ENCODE measurements at regions not wholly inside any gene's neighbourhood (a gene's known extent, or its start where the extent isn't known, plus 50 kb on each side); places are given as distances from the start of the nearest gene placed in this dataset.

DNA sequence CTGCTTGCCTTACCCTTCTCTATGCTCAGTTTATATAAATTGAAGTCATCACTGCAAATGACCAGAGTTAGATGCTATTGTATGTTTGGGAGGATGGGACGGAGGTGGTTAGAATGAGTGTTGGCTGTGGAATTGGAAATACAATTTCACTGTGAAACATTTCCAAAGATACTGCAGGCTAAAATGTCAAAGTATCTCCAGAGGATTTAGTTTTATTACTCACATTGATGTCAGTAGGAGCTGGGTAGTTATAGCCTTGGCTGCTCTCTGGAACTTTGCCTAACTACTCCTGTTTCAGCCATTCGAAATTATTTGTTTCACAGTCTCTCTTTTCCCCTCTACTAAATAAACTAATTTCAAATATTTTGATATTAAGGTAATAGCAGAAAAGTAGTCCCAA, 92.6 kb upstream of the PPP3CA start:
- in situ Hi-C loops (cut with HindIII; ENCODE audit: extremely low pct_ligation_motif_present, low pct_unique_long_range_greater_than_20kb), result no loop called here
- ChIA-PET POLR2A (no interaction called here), CTCF (ENCODE audit: low intra/inter-chr PET ratio, low total read pairs) (no interaction called here)
- Histone ChIP-seq H3K79me2 (ENCODE audit: insufficient read depth, low read length) (no peaks in the 10 kb centered on the region), H3K9me3 (ENCODE audit: low read length) (no peaks in the 10 kb centered on the region), H4K20me1 (ENCODE audit: insufficient read depth, low read length) (no peaks in the 10 kb centered on the region), H3K27ac (ENCODE audit: extremely low read length, insufficient read depth, low read length) (no peak overlapping the region), H3K9ac (ENCODE audit: insufficient read depth, low read depth, low read length) (no peak overlapping the region), H3K36me3 (replicated peaks in 1 of 2; ENCODE audit: control insufficient read depth in 1 of 2, insufficient read depth in 2 of 2, low read length in 2 of 2) (no peaks in the 10 kb centered on the region), H3K4me3 (replicated peaks in 1 of 3; ENCODE audit: insufficient read depth in 1 of 3, low read depth in 2 of 3, low read length in 3 of 3) (no peak overlapping the region), H3K4me1 (ENCODE audit: insufficient read depth, low read length) (no peaks in the 10 kb centered on the region), H3K4me2 (ENCODE audit: low read depth, low read length) (no peak overlapping the region), H2AFZ (ENCODE audit: low read length) (no peak overlapping the region), H3K27me3 (ENCODE audit: control insufficient read depth in 1 of 2, insufficient read depth in 2 of 2, low read length in 2 of 2) (no peaks in the 10 kb centered on the region)
- no peak for TF ChIP-seq ZNF17 (CRISPR knock-in tag; IDR thresholded peaks at IDR 0.05)
- TF ChIP-seq ZNF777 (CRISPR knock-in tag; IDR thresholded peaks at IDR 0.05), result no peak
- no peak for TF ChIP-seq CHCHD3 (CRISPR knock-in tag; IDR thresholded peaks at IDR 0.05)
- no peak for TF ChIP-seq ZFP41 (CRISPR knock-in tag; IDR thresholded peaks at IDR 0.05; ENCODE audit: borderline replicate concordance)
- no peak for TF ChIP-seq JUN (CRISPR knock-in tag; IDR thresholded peaks at IDR 0.05)
- no peak for TF ChIP-seq RXRA (CRISPR knock-in tag; IDR thresholded peaks at IDR 0.05)
- FAIRE-seq (no peak), ATAC-seq (no peak), DNase-seq (ENCODE audit: low spot score) (no peak)
- WGBS (ENCODE audit: low lambda C conversion rate), result 3% methylated on average over 2 of the region's 2 CpGs
- intact Hi-C loops (cut with micrococcal nuclease; ENCODE audit: unreplicated experiment), result no loop called here
- BruUV-seq (replicated peaks), result no TSS peak

DNA sequence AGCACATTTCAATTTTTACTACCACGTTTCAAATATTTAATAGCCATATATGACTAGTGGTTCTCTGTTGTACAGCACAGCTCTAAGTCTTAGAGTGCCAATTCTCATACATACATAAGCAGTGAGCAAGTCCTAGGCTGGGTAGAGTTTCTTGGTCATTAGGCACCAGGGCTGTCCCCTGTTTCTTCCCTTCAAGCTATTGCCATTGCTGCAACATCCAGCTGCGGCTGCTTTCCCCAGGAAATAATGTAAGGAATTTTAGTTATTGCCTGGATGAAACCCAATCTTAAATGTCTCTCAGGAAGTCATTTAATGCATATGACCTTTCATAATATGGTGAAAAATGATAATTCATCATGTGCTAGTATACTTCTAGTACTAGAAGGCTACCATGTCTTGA, 74.1 kb upstream of the PPP3CA start:
- no peak for FAIRE-seq
- no peaks in the 10 kb centered on the region for H3K79me2 ChIP-seq (ENCODE audit: insufficient read depth, low read length)
- 2% methylated on average over 2 of the region's 2 CpGs for WGBS (ENCODE audit: low lambda C conversion rate)
- no peak overlapping the region for H3K9ac ChIP-seq (ENCODE audit: insufficient read depth, low read depth, low read length)
- in situ Hi-C loops (cut with HindIII; ENCODE audit: extremely low pct_ligation_motif_present, low pct_unique_long_range_greater_than_20kb), result no loop called here
- no peaks in the 10 kb centered on the region for H4K20me1 ChIP-seq (ENCODE audit: insufficient read depth, low read length)
- H2AFZ ChIP-seq (ENCODE audit: low read length), result no peak overlapping the region
- ChIA-PET CTCF (ENCODE audit: low intra/inter-chr PET ratio, low total read pairs) (no interaction called here), POLR2A (no interaction called here)
- no peaks in the 10 kb centered on the region for H3K4me1 ChIP-seq (ENCODE audit: insufficient read depth, low read length)
- no TSS peak for BruUV-seq (replicated peaks)
- intact Hi-C loops (cut with micrococcal nuclease; ENCODE audit: unreplicated experiment), result no loop called here
- H3K27me3 ChIP-seq (ENCODE audit: control insufficient read depth in 1 of 2, insufficient read depth in 2 of 2, low read length in 2 of 2), result no peaks in the 10 kb centered on the region; a peak in 1 of 5 replicates
- no peak overlapping the region for H3K27ac ChIP-seq (ENCODE audit: extremely low read length, insufficient read depth, low read length)
- no peaks in the 10 kb centered on the region for H3K36me3 ChIP-seq (replicated peaks in 1 of 2; ENCODE audit: control insufficient read depth in 1 of 2, insufficient read depth in 2 of 2, low read length in 2 of 2)
- no peaks in the 10 kb centered on the region for H3K9me3 ChIP-seq (ENCODE audit: low read length)
- DNase-seq (ENCODE audit: low spot score), result no peak
- ATAC-seq, result no peak
- no peak overlapping the region for H3K4me3 ChIP-seq (replicated peaks in 1 of 3; ENCODE audit: insufficient read depth in 1 of 3, low read depth in 2 of 3, low read length in 3 of 3)
- H3K4me2 ChIP-seq (ENCODE audit: low read depth, low read length), result no peak overlapping the region
- TF ChIP-seq RBM39 (IDR thresholded peaks at IDR 0.05; ENCODE audit: low read depth, low read length, poor library complexity, severe bottlenecking) (no peak), PHF20 (CRISPR knock-in tag; IDR thresholded peaks at IDR 0.05) (no peak), ZKSCAN5 (CRISPR knock-in tag; IDR thresholded peaks at IDR 0.05) (no peak), ZNF207 (IDR thresholded peaks at IDR 0.05; ENCODE audit: borderline replicate concordance) (no peak), ZNF30 (CRISPR knock-in tag; IDR thresholded peaks at IDR 0.05) (no peak), FOXP1 (IDR thresholded peaks at IDR 0.05) (no peak), FOXP1 (CRISPR knock-in tag; IDR thresholded peaks at IDR 0.05) (no peak), TCF12 (IDR thresholded peaks at IDR 0.05) (no peak), TCF12 (CRISPR knock-in tag; IDR thresholded peaks at IDR 0.05) (no peak), CC2D1A (CRISPR knock-in tag; IDR thresholded peaks at IDR 0.05) (no peak), RFXANK (CRISPR knock-in tag; IDR thresholded peaks at IDR 0.05) (no peak), SUZ12 (IDR thresholded peaks at IDR 0.05; ENCODE audit: low read depth, low read length) (no peak)
- TF ChIP-seq, protein P1, sequence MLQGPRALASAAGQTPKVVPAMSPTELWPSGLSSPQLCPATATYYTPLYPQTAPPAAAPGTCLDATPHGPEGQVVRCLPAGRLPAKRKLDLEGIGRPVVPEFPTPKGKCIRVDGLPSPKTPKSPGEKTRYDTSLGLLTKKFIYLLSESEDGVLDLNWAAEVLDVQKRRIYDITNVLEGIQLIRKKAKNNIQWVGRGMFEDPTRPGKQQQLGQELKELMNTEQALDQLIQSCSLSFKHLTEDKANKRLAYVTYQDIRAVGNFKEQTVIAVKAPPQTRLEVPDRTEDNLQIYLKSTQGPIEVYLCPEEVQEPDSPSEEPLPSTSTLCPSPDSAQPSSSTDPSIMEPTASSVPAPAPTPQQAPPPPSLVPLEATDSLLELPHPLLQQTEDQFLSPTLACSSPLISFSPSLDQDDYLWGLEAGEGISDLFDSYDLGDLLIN (CRISPR knock-in tag; IDR thresholded peaks at IDR 0.05; ENCODE audit: borderline replicate concordance), result no peak
- TF ChIP-seq, protein P2, sequence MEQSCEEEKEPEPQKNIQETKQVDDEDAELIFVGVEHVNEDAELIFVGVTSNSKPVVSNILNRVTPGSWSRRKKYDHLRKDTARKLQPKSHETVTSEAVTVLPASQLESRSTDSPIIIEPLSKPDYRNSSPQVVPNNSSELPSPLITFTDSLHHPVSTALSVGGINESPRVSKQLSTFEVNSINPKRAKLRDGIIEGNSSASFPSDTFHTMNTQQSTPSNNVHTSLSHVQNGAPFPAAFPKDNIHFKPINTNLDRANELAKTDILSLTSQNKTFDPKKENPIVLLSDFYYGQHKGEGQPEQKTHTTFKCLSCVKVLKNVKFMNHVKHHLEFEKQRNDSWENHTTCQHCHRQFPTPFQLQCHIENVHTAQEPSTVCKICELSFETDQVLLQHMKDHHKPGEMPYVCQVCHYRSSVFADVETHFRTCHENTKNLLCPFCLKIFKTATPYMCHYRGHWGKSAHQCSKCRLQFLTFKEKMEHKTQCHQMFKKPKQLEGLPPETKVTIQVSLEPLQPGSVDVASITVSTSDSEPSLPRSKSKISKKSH (CRISPR knock-in tag; IDR thresholded peaks at IDR 0.05; ENCODE audit: borderline replicate concordance), result no peak
- TF ChIP-seq, protein P3, sequence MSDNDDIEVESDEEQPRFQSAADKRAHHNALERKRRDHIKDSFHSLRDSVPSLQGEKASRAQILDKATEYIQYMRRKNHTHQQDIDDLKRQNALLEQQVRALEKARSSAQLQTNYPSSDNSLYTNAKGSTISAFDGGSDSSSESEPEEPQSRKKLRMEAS (IDR thresholded peaks at IDR 0.05), result no peak
